ENCODE measurements at regions not wholly inside any gene's neighbourhood (a gene's known extent, or its start where the extent isn't known, plus 50 kb on each side); places are given as distances from the start of the nearest gene placed in this dataset.

GRCh38 chr15:69902414-69903062 lies 195.2 kb downstream of the TLE3 start:
- CTCF ChIA-PET, result interaction anchor here (0.5 to 1.5 kb wide), 4 partner anchors 12 to 643 kb away, joined by 3 to 5 read pairs (median 4); no protein-coding TSS in a partner anchor
- Histone ChIP-seq H3K4me1 (no peaks in the 10 kb centered on the region), H3K4me3 (no peak overlapping the region), H3K27ac (no peak overlapping the region), H3K9me3 (no peaks in the 10 kb centered on the region), H3K4me2 (no peak overlapping the region)
- WGBS (ENCODE audit: missing lambda C conversion rate), result 58% methylated on average over 7 of the region's 7 CpGs
- POLR2A ChIA-PET, result no interaction called here
- ATAC-seq (no peak), DNase-seq (ENCODE audit: low read depth in 1 of 2, low spot score in 1 of 2) (no peak), FAIRE-seq (no peak)
- TF ChIP-seq RAD21 (conservative IDR thresholded peaks at IDR 0.05 in 1 of 2, IDR thresholded peaks at IDR 0.05 in 1 of 2) (no peak), ZFP36 (IDR thresholded peaks at IDR 0.05; ENCODE audit: borderline replicate concordance, partially characterized antibody) (peak; percentile 28)

GRCh38 chr15:69903470-69904469 lies 193.9 kb downstream of the TLE3 start:
- 0 out of 4 replicates have a peak, but pooled peaks of 1 of the 2 experiments have one; percentile 8 for TF ChIP-seq CEBPB (IDR thresholded peaks at IDR 0.05)
- TF ChIP-seq JUNB (IDR thresholded peaks at IDR 0.05), result no peak
- FAIRE-seq, result no peak
- WGBS (ENCODE audit: missing lambda C conversion rate), result 46% methylated on average over 11 of the region's 11 CpGs

GRCh38 chr15:69906256-69907185 lies 191.2 kb downstream of the TLE3 start:
- FAIRE-seq (peak; percentile 13), DNase-seq (ENCODE audit: low read depth in 1 of 2, low spot score in 1 of 2) (no peak), ATAC-seq (no peak)
- no peaks in the 10 kb centered on the region for H3K9me3 ChIP-seq
- ChIA-PET CTCF (interaction anchor here (1.3 to 1.4 kb wide), 3 partner anchors 8 to 25 kb away, joined by 3 to 6 read pairs (median 4); no protein-coding TSS in a partner anchor), POLR2A (no interaction called here)
- no peak overlapping the region for H3K4me3 ChIP-seq
- 63% methylated on average over 11 of the region's 11 CpGs for WGBS (ENCODE audit: missing lambda C conversion rate)
- H3K27ac ChIP-seq, result no peak overlapping the region
- TF ChIP-seq NPAS2 (CRISPR knock-in tag; IDR thresholded peaks at IDR 0.05; ENCODE audit: borderline replicate concordance) (no peak), PBX3 (IDR thresholded peaks at IDR 0.05) (no peak), RCOR1 (IDR thresholded peaks at IDR 0.05; ENCODE audit: low read depth, low read length) (no peak), EHF (CRISPR knock-in tag; IDR thresholded peaks at IDR 0.05) (no peak), HOXA7 (CRISPR knock-in tag; IDR thresholded peaks at IDR 0.05) (no peak), MAX (IDR thresholded peaks at IDR 0.05) (no peak), JUN (IDR thresholded peaks at IDR 0.05) (no peak), GATA3 (IDR thresholded peaks at IDR 0.05; ENCODE audit: borderline replicate concordance) (no peak)
- no peaks in the 10 kb centered on the region for H3K4me1 ChIP-seq
- no peak overlapping the region for H3K4me2 ChIP-seq

More at GRCh38 chr15:69903470-69904469, 193.9 kb downstream of the TLE3 start:
- H3K4me1 ChIP-seq, result no peaks in the 10 kb centered on the region
- ATAC-seq (no peak), DNase-seq (ENCODE audit: low read depth in 1 of 2, low spot score in 1 of 2) (no peak)
- no peaks in the 10 kb centered on the region for H3K9me3 ChIP-seq
- ChIA-PET CTCF (interaction anchor here (1.1 to 1.5 kb wide), 2 partner anchors 9 to 425 kb away, joined by 3 to 7 read pairs; no protein-coding TSS in a partner anchor), POLR2A (no interaction called here)
- H3K4me2 ChIP-seq, result no peak overlapping the region
- H3K27ac ChIP-seq, result no peak overlapping the region
- no peak overlapping the region for H3K4me3 ChIP-seq

- DNase-seq (ENCODE audit: low read depth in 1 of 2, low spot score in 1 of 2), result no peak
- POLR2A ChIA-PET, result no interaction called here
- no peak for TF ChIP-seq NR3C1 (IDR thresholded peaks at IDR 0.05)
- TF ChIP-seq HES2 (IDR thresholded peaks at IDR 0.05), result no peak
- ATAC-seq, result no peak
- FAIRE-seq, result no peak
- 55% methylated on average over 1 of the region's 1 CpG for WGBS (ENCODE audit: missing lambda C conversion rate)
- Histone ChIP-seq H3K4me2 (no peak overlapping the region), H3K4me3 (no peak overlapping the region), H3K4me1 (no peaks in the 10 kb centered on the region), H3K27ac (no peak overlapping the region), H3K9me3 (no peaks in the 10 kb centered on the region)
- CTCF ChIA-PET, result interaction anchor here (1.4 kb wide), 3 partner anchors 8 to 23 kb away, joined by 3 to 6 read pairs (median 4); no protein-coding TSS in a partner anchor
Measured at GRCh38 chr15:69908060-69908459, 189.7 kb downstream of the TLE3 start.
